ENCODE measurements at regions not wholly inside any gene's neighbourhood (a gene's known extent, or its start where the extent isn't known, plus 50 kb on each side); places are given as distances from the start of the nearest gene placed in this dataset.

DNA sequence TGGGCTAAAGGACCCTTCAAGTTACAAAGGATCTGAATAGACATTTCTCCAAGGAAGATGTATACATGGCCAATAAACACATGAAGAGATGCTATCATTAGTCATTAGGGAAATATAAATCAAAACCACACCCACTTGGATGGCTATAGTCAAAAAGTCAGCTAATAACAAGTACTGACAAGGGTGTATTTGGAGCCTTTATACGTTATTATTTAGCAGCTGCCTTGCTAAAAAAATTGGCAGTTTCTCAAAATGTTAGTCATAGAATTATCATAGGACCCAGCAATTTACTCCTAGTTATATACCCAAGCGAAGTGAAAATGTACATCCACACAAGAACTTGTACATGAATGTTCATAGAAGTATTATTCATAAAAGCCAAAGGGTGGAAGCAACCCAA, 112.7 kb upstream of the DUSP21 start:
- TF ChIP-seq, protein P1, sequence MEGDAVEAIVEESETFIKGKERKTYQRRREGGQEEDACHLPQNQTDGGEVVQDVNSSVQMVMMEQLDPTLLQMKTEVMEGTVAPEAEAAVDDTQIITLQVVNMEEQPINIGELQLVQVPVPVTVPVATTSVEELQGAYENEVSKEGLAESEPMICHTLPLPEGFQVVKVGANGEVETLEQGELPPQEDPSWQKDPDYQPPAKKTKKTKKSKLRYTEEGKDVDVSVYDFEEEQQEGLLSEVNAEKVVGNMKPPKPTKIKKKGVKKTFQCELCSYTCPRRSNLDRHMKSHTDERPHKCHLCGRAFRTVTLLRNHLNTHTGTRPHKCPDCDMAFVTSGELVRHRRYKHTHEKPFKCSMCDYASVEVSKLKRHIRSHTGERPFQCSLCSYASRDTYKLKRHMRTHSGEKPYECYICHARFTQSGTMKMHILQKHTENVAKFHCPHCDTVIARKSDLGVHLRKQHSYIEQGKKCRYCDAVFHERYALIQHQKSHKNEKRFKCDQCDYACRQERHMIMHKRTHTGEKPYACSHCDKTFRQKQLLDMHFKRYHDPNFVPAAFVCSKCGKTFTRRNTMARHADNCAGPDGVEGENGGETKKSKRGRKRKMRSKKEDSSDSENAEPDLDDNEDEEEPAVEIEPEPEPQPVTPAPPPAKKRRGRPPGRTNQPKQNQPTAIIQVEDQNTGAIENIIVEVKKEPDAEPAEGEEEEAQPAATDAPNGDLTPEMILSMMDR (IDR thresholded peaks at IDR 0.05), result no peak
- no peak for TF ChIP-seq POLR2A (IDR thresholded peaks at IDR 0.05)
